HepG2 (cell line): ENCODE measurements at regions not wholly inside any gene's neighbourhood (a gene's known extent, or its start where the extent isn't known, plus 50 kb on each side); places are given as distances from the start of the nearest gene placed in this dataset.

ENCODE experiments used
- CSRNP1 ChIP-seq: sonication (generic); formaldehyde crosslinking; IDR thresholded peaks from 2 replicates; pipeline ENCODE4 v1.8.1; 2023; ENCODE audit warnings: mild to moderate bottlenecking, missing genetic modification reagents
- MED1 ChIP-seq: sonication (generic); formaldehyde crosslinking; IDR thresholded peaks from 2 replicates; pipeline ENCODE4 v1.4.0; 2020; ENCODE audit warnings: missing genetic modification reagents
- SALL2 ChIP-seq: sonication (generic); formaldehyde crosslinking; IDR thresholded peaks from 2 replicates; pipeline ENCODE4 v1.8.1; 2023; ENCODE audit warnings: mild to moderate bottlenecking, missing genetic modification reagents, inconsistent platforms
- TBX2 ChIP-seq: sonication (generic); formaldehyde crosslinking; IDR thresholded peaks from 2 replicates; pipeline ENCODE4 v1.5.0; 2020; ENCODE audit warnings: missing genetic modification reagents, mild to moderate bottlenecking, borderline replicate concordance
- ZBTB1 ChIP-seq: sonication (generic); formaldehyde crosslinking; IDR thresholded peaks from 2 replicates; pipeline ENCODE4 v1.4.0; 2020; ENCODE audit warnings: missing genetic modification reagents, borderline replicate concordance
- ZKSCAN1 ChIP-seq: fragments of 150-350 bp; IDR thresholded peaks from 2 replicates; pipeline ENCODE4 v1.6.1; 2014; ENCODE audit warnings: low read length
- ZSCAN25 ChIP-seq: sonication (generic); formaldehyde crosslinking; IDR thresholded peaks from 2 replicates; pipeline ENCODE4 v1.8.0; 2022; ENCODE audit warnings: mild to moderate bottlenecking, missing genetic modification reagents

GRCh38 chr4:1488357-1488756 lies 82.1 kb upstream of the NKX1-1 start:
- no peak for TF ChIP-seq ZKSCAN1
- no peak for TF ChIP-seq TBX2 (CRISPR knock-in tag)
- TF ChIP-seq SALL2 (CRISPR knock-in tag), result no peak
- no peak for TF ChIP-seq MED1 (CRISPR knock-in tag)
- TF ChIP-seq CSRNP1, result no peak
- no peak for TF ChIP-seq ZSCAN25 (CRISPR knock-in tag)
- no peak for TF ChIP-seq ZBTB1
